GM12878 (cell line): ENCODE measurements at regions not wholly inside any gene's neighbourhood (a gene's known extent, or its start where the extent isn't known, plus 50 kb on each side); places are given as distances from the start of the nearest gene placed in this dataset.

Source experiments
- ATAC-seq: fragments of 200-7000 bp; cut with Tn5 transposase; 3 replicates; pipeline ENCODE4 v1.9.1; 2020; ENCODE audit warnings: mild to moderate bottlenecking, moderate library complexity
- BruUV-seq: library from RNA; stranded (reverse); fragments of 400-500 nt; replicated peaks from 2 replicates; lab custom pipeline; 2021; lab: Mats Ljungman, UMichigan
- CTCF ChIA-PET: fragments of 300-600 bp; sonication (Branson Sonifier 250); formaldehyde crosslinking; extraction: SDS; loops from one replicate; lab custom pipeline; 2021; ENCODE audit warnings: inconsistent platforms; lab: Yijun Ruan, JAX
- POLR2A ChIA-PET: fragments of 350-600 bp; formaldehyde crosslinking; extraction: SDS; loops from one replicate; lab custom pipeline; 2021; ENCODE audit warnings: inconsistent platforms; lab: Charles Lee
- RAD21 ChIA-PET: fragments of 300-600 bp; sonication (Branson Sonifier 250); formaldehyde crosslinking; loops from one replicate; lab custom pipeline; 2023; ENCODE audit warnings: antibody characterized with exemption; ENCODE audit not compliant: unreplicated experiment; lab: Charles Lee
- SMC1A ChIA-PET: fragments of 300-600 bp; sonication (Branson Sonifier 250); formaldehyde crosslinking; loops from one replicate; lab custom pipeline; 2023; ENCODE audit not compliant: unreplicated experiment, uncharacterized antibody; lab: Charles Lee
- DNase-seq: peaks from one replicate; pipeline ENCODE4 v3.0.0-alpha.2; 2011; ENCODE audit warnings: low read depth, low spot score
- FAIRE-seq: peaks from 3 replicates; lab custom pipeline; 2011; peaks lifted over from hg19 to GRCh38; lab: Jason Lieb, UNC
- H2AFZ ChIP-seq: 2 replicates; pipeline ENCODE4 v1.6.0; 2011; ENCODE audit warnings: low read depth, low read length, control low read depth; ENCODE audit not compliant: control insufficient read depth
- H3K27ac ChIP-seq: 2 replicates; pipeline ENCODE4 v1.5.1; 2011; ENCODE audit warnings: control low read depth; ENCODE audit not compliant: control insufficient read depth, insufficient read depth
- H3K27me3 ChIP-seq, 2 experiments: replicated peaks in 1 of 2; 2 replicates each; pipeline versions ENCODE4 v1.6.0 to v1.6.1; 2011; ENCODE audit warnings: low read length in 1 of 2; ENCODE audit not compliant: control insufficient read depth in 2 of 2, insufficient read depth in 2 of 2
- H3K36me3 ChIP-seq, 2 experiments: 2 replicates each; pipeline ENCODE4 v1.5.1; 2011; ENCODE audit warnings: low read length in 1 of 2; ENCODE audit not compliant: control insufficient read depth in 2 of 2, insufficient read depth in 2 of 2
- H3K4me1 ChIP-seq: 2 replicates; pipeline ENCODE4 v1.6.1; 2011; ENCODE audit warnings: mild to moderate bottlenecking, low read length, moderate library complexity, mixed read lengths; ENCODE audit not compliant: control insufficient read depth, insufficient read depth
- H3K4me2 ChIP-seq: 2 replicates; pipeline ENCODE4 v1.6.0; 2011; ENCODE audit warnings: control low read depth; ENCODE audit not compliant: control insufficient read depth, insufficient read depth
- H3K4me3 ChIP-seq: fragments of 200-600 bp; sonication (generic); 2 replicates; pipeline ENCODE4 v1.5.1; 2016
- H3K79me2 ChIP-seq: 2 replicates; pipeline ENCODE4 v1.6.0; 2011; ENCODE audit warnings: low read length; ENCODE audit not compliant: control insufficient read depth, insufficient read depth
- H3K9ac ChIP-seq: 2 replicates; pipeline ENCODE4 v1.8.0; 2011; ENCODE audit warnings: low read length, control low read depth, mixed read lengths; ENCODE audit not compliant: control insufficient read depth, insufficient read depth
- H3K9me3 ChIP-seq: replicated peaks from 3 replicates; pipeline ENCODE4 v1.5.1; 2011; ENCODE audit warnings: mild to moderate bottlenecking, low read length; ENCODE audit not compliant: control insufficient read depth, insufficient read depth
- H4K20me1 ChIP-seq: 2 replicates; pipeline ENCODE4 v1.6.0; 2011; ENCODE audit not compliant: control insufficient read depth, insufficient read depth
- ATF7 ChIP-seq: fragments of 450-650 bp; IDR thresholded peaks from 2 replicates; pipeline ENCODE4 v1.6.1; 2016; ENCODE audit warnings: low read depth, mild to moderate bottlenecking
- CBFB ChIP-seq: IDR thresholded peaks from 2 replicates; pipeline ENCODE4 v1.6.1; 2016; ENCODE audit warnings: antibody characterized with exemption, low read depth
- NFXL1 ChIP-seq: fragments of 450-650 bp; IDR thresholded peaks from 2 replicates; pipeline ENCODE4 v1.6.1; 2017; ENCODE audit warnings: antibody characterized with exemption, mild to moderate bottlenecking, borderline replicate concordance
- NR2F1 ChIP-seq: fragments of 450-650 bp; conservative IDR thresholded peaks from 2 replicates; pipeline ENCODE4 v1.6.1; 2017; ENCODE audit warnings: mild to moderate bottlenecking
- SIX5 ChIP-seq: IDR thresholded peaks from 2 replicates; pipeline ENCODE4 v1.6.1; 2011; ENCODE audit warnings: mild to moderate bottlenecking, low read depth, low read length, moderate library complexity; ENCODE audit not compliant: severe bottlenecking
- SMAD5 ChIP-seq: IDR thresholded peaks from 2 replicates; pipeline ENCODE4 v1.6.1; 2016; ENCODE audit warnings: antibody characterized with exemption, low read depth
- SUZ12 ChIP-seq: fragments of 200-600 bp; sonication (generic); IDR thresholded peaks from one replicate; pipeline ENCODE4 v1.6.1; 2018; ENCODE audit warnings: antibody characterized with exemption, mild to moderate bottlenecking; ENCODE audit not compliant: unreplicated experiment
- WGBS: methylation state at CpG from one replicate; pipeline ENCODE4 v1.1.6; 2016; ENCODE audit warnings: low lambda C conversion rate; ENCODE audit not compliant: insufficient replicate concordance, insufficient coverage; ENCODE audit errors: missing lambda C conversion rate; 5-methylcytosine and 5-hydroxymethylcytosine counted together
- in situ Hi-C: fragments of 300-500 bp; cut with MboI; formaldehyde crosslinking; loops from 9 replicates; pipeline ENCODE4 v1.14.3; 2018; ENCODE audit warnings: mixed read lengths
- intact Hi-C: fragments of 100-400 bp; cut with micrococcal nuclease; formaldehyde crosslinking; loops from one replicate; pipeline ENCODE4 v1.14.2; 2022; ENCODE audit not compliant: unreplicated experiment
- TF ChIP-seq, protein P1 (sequence below): IDR thresholded peaks from 2 replicates; pipeline ENCODE4 v1.6.1; 2011; ENCODE audit warnings: mild to moderate bottlenecking, low read depth, low read length, moderate library complexity; ENCODE audit not compliant: insufficient replicate concordance
- TF ChIP-seq, protein P2 (sequence below): IDR thresholded peaks from 2 replicates; pipeline ENCODE4 v1.6.1; 2011; ENCODE audit warnings: low read depth, mild to moderate bottlenecking, low read length, moderate library complexity, borderline replicate concordance; ENCODE audit errors: extremely low read depth
- TF ChIP-seq, protein P3 (sequence below): fragments of 450-650 bp; IDR thresholded peaks from 2 replicates; pipeline ENCODE4 v1.6.1; 2014; ENCODE audit warnings: mild to moderate bottlenecking
- TF ChIP-seq, protein P4 (sequence below): fragments of 450-650 bp; IDR thresholded peaks from 2 replicates; pipeline ENCODE4 v1.6.1; 2018; ENCODE audit warnings: borderline replicate concordance, mild to moderate bottlenecking; ENCODE audit not compliant: partially characterized antibody

DNA sequence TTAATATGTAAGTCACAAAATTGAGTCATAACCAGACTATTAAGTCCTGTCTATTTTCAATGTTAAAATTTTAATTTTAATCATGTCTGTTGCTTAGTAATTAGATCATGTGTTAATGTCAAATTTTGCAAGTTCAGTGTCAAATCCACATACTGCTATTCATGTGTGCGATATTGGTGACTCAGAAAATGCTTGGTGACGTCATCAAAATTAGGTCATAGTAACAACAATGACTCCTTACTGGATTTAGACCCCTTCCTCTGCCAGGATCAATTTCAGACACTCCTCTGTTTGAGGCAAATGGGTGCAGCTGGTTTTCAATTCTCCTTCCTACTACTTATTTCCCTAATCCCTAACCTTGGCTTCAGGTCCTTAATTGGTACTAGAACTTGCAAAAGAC, 1394.3 kb upstream of the SLC10A2 start:
- FAIRE-seq, result no peak
- BruUV-seq, result no TSS peak

DNA sequence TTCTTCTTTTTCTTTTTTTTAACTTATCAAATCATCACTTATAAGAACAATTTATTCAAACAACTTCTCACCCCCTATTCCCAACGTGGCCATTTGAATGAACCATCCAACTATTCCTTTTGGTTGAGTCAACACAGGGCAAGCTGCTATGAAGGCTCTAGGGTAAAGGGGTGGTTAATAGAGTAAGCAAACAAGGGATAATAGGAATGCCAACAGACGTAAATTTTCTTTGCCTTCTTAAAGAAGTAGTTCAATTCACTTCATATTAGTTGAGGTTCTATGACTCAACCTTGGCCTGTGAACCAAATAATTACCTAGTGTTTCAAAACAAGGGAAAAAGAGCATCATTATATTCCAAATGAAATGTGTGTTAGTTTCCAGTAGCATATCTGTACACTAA, 1383.8 kb upstream of the SLC10A2 start:
- H3K4me1 ChIP-seq, result no peaks in the 10 kb centered on the region
- H3K36me3 ChIP-seq, result no peaks in the 10 kb centered on the region
- DNase-seq (no peak), FAIRE-seq (no peak), ATAC-seq (no peak)
- H3K27me3 ChIP-seq, result no peaks in the 10 kb centered on the region
- H3K79me2 ChIP-seq, result no peaks in the 10 kb centered on the region
- ChIA-PET POLR2A (no interaction called here), RAD21 (no interaction called here), CTCF (no interaction called here), SMC1A (no interaction called here)
- no peak overlapping the region for H2AFZ ChIP-seq
- no peaks in the 10 kb centered on the region for H3K9me3 ChIP-seq
- H3K9ac ChIP-seq, result no peak overlapping the region
- 2% methylated on average over 2 of the region's 2 CpGs for WGBS
- H3K4me2 ChIP-seq, result no peak overlapping the region
- H4K20me1 ChIP-seq, result no peaks in the 10 kb centered on the region
- intact Hi-C loops (no loop called here), in situ Hi-C loops (no loop called here)
- H3K4me3 ChIP-seq, result no peak overlapping the region
- BruUV-seq, result no TSS peak
- H3K27ac ChIP-seq, result no peak overlapping the region
- TF ChIP-seq, protein P1, sequence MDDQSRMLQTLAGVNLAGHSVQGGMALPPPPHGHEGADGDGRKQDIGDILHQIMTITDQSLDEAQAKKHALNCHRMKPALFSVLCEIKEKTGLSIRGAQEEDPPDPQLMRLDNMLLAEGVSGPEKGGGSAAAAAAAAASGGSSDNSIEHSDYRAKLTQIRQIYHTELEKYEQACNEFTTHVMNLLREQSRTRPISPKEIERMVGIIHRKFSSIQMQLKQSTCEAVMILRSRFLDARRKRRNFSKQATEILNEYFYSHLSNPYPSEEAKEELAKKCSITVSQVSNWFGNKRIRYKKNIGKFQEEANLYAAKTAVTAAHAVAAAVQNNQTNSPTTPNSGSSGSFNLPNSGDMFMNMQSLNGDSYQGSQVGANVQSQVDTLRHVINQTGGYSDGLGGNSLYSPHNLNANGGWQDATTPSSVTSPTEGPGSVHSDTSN, result no peak
- no peak for TF ChIP-seq NR2F1
- TF ChIP-seq SMAD5, result no peak
- TF ChIP-seq, protein P2, sequence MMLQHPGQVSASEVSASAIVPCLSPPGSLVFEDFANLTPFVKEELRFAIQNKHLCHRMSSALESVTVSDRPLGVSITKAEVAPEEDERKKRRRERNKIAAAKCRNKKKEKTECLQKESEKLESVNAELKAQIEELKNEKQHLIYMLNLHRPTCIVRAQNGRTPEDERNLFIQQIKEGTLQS, result no peak
- no peak for TF ChIP-seq SIX5
- TF ChIP-seq CBFB, result no peak
- TF ChIP-seq, protein P3, sequence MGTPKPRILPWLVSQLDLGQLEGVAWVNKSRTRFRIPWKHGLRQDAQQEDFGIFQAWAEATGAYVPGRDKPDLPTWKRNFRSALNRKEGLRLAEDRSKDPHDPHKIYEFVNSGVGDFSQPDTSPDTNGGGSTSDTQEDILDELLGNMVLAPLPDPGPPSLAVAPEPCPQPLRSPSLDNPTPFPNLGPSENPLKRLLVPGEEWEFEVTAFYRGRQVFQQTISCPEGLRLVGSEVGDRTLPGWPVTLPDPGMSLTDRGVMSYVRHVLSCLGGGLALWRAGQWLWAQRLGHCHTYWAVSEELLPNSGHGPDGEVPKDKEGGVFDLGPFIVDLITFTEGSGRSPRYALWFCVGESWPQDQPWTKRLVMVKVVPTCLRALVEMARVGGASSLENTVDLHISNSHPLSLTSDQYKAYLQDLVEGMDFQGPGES, result no peak
- no peak for TF ChIP-seq NFXL1
- TF ChIP-seq, protein P4, sequence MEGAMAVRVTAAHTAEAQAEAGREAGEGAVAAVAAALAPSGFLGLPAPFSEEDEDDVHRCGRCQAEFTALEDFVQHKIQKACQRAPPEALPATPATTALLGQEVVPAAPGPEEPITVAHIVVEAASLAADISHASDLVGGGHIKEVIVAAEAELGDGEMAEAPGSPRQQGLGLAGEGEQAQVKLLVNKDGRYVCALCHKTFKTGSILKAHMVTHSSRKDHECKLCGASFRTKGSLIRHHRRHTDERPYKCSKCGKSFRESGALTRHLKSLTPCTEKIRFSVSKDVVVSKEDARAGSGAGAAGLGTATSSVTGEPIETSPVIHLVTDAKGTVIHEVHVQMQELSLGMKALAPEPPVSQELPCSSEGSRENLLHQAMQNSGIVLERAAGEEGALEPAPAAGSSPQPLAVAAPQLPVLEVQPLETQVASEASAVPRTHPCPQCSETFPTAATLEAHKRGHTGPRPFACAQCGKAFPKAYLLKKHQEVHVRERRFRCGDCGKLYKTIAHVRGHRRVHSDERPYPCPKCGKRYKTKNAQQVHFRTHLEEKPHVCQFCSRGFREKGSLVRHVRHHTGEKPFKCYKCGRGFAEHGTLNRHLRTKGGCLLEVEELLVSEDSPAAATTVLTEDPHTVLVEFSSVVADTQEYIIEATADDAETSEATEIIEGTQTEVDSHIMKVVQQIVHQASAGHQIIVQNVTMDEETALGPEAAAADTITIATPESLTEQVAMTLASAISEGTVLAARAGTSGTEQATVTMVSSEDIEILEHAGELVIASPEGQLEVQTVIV, result no peak

More for the DNA sequence above, 1394.3 kb upstream of the SLC10A2 start:
- ChIA-PET RAD21 (no interaction called here), CTCF (no interaction called here), SMC1A (no interaction called here), POLR2A (no interaction called here)
- no peak for DNase-seq
- TF ChIP-seq SUZ12, result no peak
- TF ChIP-seq ATF7, result 0 out of 2 replicates have a peak, but pooled peaks have one; percentile 43
- no peaks in the 10 kb centered on the region for H3K36me3 ChIP-seq
- H3K27ac ChIP-seq, result no peak overlapping the region
- in situ Hi-C loops, result no loop called here
- H3K4me1 ChIP-seq, result no peaks in the 10 kb centered on the region
- H3K9me3 ChIP-seq, result no peaks in the 10 kb centered on the region
- no peak overlapping the region for H2AFZ ChIP-seq
- no peak overlapping the region for H3K4me3 ChIP-seq
- 0% methylated on average over 2 of the region's 2 CpGs for WGBS
- H3K27me3 ChIP-seq, result no peaks in the 10 kb centered on the region
- no peaks in the 10 kb centered on the region for H4K20me1 ChIP-seq
- intact Hi-C loops, result no loop called here
- no peak overlapping the region for H3K9ac ChIP-seq
- H3K4me2 ChIP-seq, result no peak overlapping the region
- H3K79me2 ChIP-seq, result no peaks in the 10 kb centered on the region
- ATAC-seq, result no peak
